Omental fat pad (tissue), 3 donors: ENCODE measurements at regions not wholly inside any gene's neighbourhood (a gene's known extent, or its start where the extent isn't known, plus 50 kb on each side); places are given as distances from the start of the nearest gene placed in this dataset.

Source experiments
- ATAC-seq: fragments of 150-250 bp; one replicate; pipeline ENCODE4 v1.9.1; 2016; ENCODE audit warnings: mild to moderate bottlenecking, moderate library complexity; ENCODE audit not compliant: low FRiP score
- DNase-seq: peaks from one replicate; pipeline ENCODE4 v3.0.0-alpha.2; 2019; ENCODE audit warnings: low spot score
- CTCF ChIP-seq, 3 donors: fragments of 450-650 bp; IDR thresholded peaks; one replicate each; pipeline ENCODE4 v1.5.1; 2016 to 2017; ENCODE audit warnings: antibody characterized with exemption in 3 of 3, mild to moderate bottlenecking in 3 of 3, moderate library complexity in 2 of 3

GRCh38 chr3:40852712-40853111 is 328.0 kb downstream of the ZNF621 start:
- no peak for DNase-seq
- ATAC-seq, result no peak

GRCh38 chr3:40853474-40853873 is 328.7 kb downstream of the ZNF621 start:
- DNase-seq (no peak), ATAC-seq (no peak)
- no peak for TF ChIP-seq CTCF (IDR thresholded peaks at IDR 0.05)

More at GRCh38 chr3:40852712-40853111, 328.0 kb downstream of the ZNF621 start:
- TF ChIP-seq CTCF (IDR thresholded peaks at IDR 0.05), result no peak

GRCh38 chr3:40855871-40856270 is 331.1 kb downstream of the ZNF621 start:
- TF ChIP-seq CTCF (IDR thresholded peaks at IDR 0.05), result no peak
- ATAC-seq (no peak), DNase-seq (no peak)

GRCh38 chr3:40858364-40859115 is 333.8 kb downstream of the ZNF621 start:
- no peak for ATAC-seq
- DNase-seq, result no peak
- no peak for TF ChIP-seq CTCF (IDR thresholded peaks at IDR 0.05)

- DNase-seq, result no peak
- TF ChIP-seq CTCF (IDR thresholded peaks at IDR 0.05), result no peak
- ATAC-seq, result no peak
Observed at GRCh38 chr3:40862946-40863345, 336.4 kb upstream of the CTNNB1 start.

GRCh38 chr3:40864146-40864782 is 335.0 kb upstream of the CTNNB1 start:
- ATAC-seq (no peak), DNase-seq (no peak)
- no peak for TF ChIP-seq CTCF (IDR thresholded peaks at IDR 0.05)

GRCh38 chr3:40864915-40865314 is 334.4 kb upstream of the CTNNB1 start:
- no peak for TF ChIP-seq CTCF (IDR thresholded peaks at IDR 0.05)
- DNase-seq (no peak), ATAC-seq (no peak)
